Kidney (tissue), 13 donors: ENCODE measurements at regions not wholly inside any gene's neighbourhood (a gene's known extent, or its start where the extent isn't known, plus 50 kb on each side); places are given as distances from the start of the nearest gene placed in this dataset.
A peak's percentile ranks its signal among the peaks of the same experiment; 100 is the strongest.

Experiments
- DNase-seq, 5 donors: peaks; one replicate each; pipeline ENCODE4 v3.0.0-alpha.2; 2013 to 2020
- FAIRE-seq: peaks from 2 replicates; lab custom pipeline; 2012; peaks lifted over from hg19 to GRCh38; lab: Jason Lieb, UNC
- H3K27ac ChIP-seq, 2 donors: one replicate each; pipeline ENCODE4 v1.7.0; 2013; ENCODE audit warnings: low read depth in 2 of 2, low read length in 2 of 2, inconsistent platforms in 1 of 2
- H3K27me3 ChIP-seq: one replicate; pipeline ENCODE4 v1.7.1; 2013; ENCODE audit warnings: low read length, inconsistent platforms; ENCODE audit not compliant: control insufficient read depth, insufficient read depth
- H3K36me3 ChIP-seq, 3 donors: one replicate each; pipeline versions ENCODE4 v1.7.0 to v1.7.1; 2013; ENCODE audit warnings: low read length in 3 of 3, control low read depth in 1 of 3, inconsistent platforms in 1 of 3; ENCODE audit not compliant: insufficient read depth in 3 of 3, control insufficient read depth in 2 of 3
- H3K4me1 ChIP-seq, 3 donors: one replicate each; pipeline versions ENCODE4 v1.7.0 to v1.7.1; 2013; ENCODE audit warnings: low read length in 3 of 3, inconsistent platforms in 1 of 3, low read depth in 1 of 3; ENCODE audit not compliant: control insufficient read depth in 2 of 3, insufficient read depth in 2 of 3
- H3K4me3 ChIP-seq, 3 donors: one replicate each; pipeline versions ENCODE4 v1.7.0 to v1.8.1; 2013; ENCODE audit warnings: low read length in 3 of 3, control low read depth in 1 of 3, inconsistent platforms in 1 of 3
- H3K9ac ChIP-seq, 3 donors: one replicate each; pipeline versions ENCODE4 v1.7.0 to v1.7.1; 2013; ENCODE audit warnings: low read length in 3 of 3, control low read depth in 1 of 3, inconsistent platforms in 1 of 3
- H3K9me3 ChIP-seq, 3 donors: one replicate each; pipeline versions ENCODE4 v1.7.0 to v1.7.1; 2013; ENCODE audit warnings: low read length in 3 of 3, control low read depth in 1 of 3, inconsistent platforms in 1 of 3; ENCODE audit not compliant: control insufficient read depth in 2 of 3, insufficient read depth in 1 of 3
- intact Hi-C: fragments of 100-400 bp; cut with DNase I; formaldehyde crosslinking; loops from one replicate; pipeline ENCODE4 v1.11.1; 2022
- TF ChIP-seq, protein P1 (sequence below): IDR thresholded peaks from 3 replicates; pipeline ENCODE4 v1.5.1; 2012; ENCODE audit warnings: mild to moderate bottlenecking, moderate library complexity, borderline replicate concordance; ENCODE audit not compliant: insufficient read depth; ENCODE audit errors: extremely low read depth
- donor health status: control.
- donor health status: control.
- donor health status: control.
- donor health status: control.
- donor health status: control.
- donor health status: DM: yes; HTN: yes; CAD: no.
- donor health status: Normal renal cell carcinoma (clear cell type).

DNA sequence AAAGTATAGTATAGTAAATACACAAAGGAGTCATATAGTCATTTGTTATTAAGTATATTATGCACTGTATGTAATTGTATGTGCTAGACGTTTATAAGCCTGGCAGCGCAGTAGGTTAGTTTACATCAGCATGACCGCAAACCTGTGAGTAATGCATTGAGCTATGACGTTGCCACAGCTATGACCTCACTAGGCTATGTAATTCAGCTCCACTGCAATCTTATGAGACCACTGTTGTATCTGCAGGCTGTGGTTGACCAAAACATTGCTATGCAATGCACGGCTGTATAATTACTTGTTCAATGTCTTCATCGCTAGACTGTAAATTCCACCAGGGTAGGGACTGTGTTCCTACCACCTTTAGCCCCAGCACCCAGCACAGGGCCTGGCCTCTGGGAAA lies 53.2 kb upstream of the VASH1 start:
- Histone ChIP-seq H3K4me3 (no peak overlapping the region), H3K9me3 (no peaks in the 10 kb centered on the region), H3K36me3 (no peaks in the 10 kb centered on the region), H3K9ac (no peak overlapping the region), H3K4me1 (no peaks in the 10 kb centered on the region), H3K27ac (no peak overlapping the region), H3K27me3 (no peaks in the 10 kb centered on the region)
- intact Hi-C loops: no loop called here
- DNase-seq: no peak
- TF ChIP-seq, protein P1, sequence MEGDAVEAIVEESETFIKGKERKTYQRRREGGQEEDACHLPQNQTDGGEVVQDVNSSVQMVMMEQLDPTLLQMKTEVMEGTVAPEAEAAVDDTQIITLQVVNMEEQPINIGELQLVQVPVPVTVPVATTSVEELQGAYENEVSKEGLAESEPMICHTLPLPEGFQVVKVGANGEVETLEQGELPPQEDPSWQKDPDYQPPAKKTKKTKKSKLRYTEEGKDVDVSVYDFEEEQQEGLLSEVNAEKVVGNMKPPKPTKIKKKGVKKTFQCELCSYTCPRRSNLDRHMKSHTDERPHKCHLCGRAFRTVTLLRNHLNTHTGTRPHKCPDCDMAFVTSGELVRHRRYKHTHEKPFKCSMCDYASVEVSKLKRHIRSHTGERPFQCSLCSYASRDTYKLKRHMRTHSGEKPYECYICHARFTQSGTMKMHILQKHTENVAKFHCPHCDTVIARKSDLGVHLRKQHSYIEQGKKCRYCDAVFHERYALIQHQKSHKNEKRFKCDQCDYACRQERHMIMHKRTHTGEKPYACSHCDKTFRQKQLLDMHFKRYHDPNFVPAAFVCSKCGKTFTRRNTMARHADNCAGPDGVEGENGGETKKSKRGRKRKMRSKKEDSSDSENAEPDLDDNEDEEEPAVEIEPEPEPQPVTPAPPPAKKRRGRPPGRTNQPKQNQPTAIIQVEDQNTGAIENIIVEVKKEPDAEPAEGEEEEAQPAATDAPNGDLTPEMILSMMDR: no peak
- no peak for FAIRE-seq

DNA sequence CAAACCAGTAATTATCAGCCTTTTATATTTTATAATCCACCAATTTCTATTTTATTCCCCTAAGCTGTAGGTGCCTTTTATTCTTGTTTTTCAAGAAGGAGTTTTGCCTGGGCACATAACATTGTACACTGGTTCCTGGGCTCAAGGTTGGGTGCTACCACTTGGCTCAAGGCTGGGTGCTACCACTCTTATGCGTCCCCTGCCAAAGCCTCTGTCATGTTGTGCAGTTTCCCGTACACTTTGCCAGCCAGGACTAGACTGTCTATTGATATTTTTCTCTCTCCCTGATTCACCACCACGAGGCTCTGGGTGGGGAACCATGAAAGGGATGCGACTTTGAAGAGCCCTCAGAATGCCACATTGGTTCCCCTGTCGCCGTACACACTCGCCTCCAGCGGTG lies 52.5 kb upstream of the VASH1 start:
- TF ChIP-seq, protein P1: no peak
- H3K27ac ChIP-seq: no peak overlapping the region
- no peaks in the 10 kb centered on the region for H3K4me1 ChIP-seq
- intact Hi-C loops: no loop called here
- DNase-seq (no peak), FAIRE-seq (no peak)
- no peak overlapping the region for H3K4me3 ChIP-seq
- H3K27me3 ChIP-seq: no peaks in the 10 kb centered on the region
- no peaks in the 10 kb centered on the region for H3K9me3 ChIP-seq
- no peaks in the 10 kb centered on the region for H3K36me3 ChIP-seq
- no peak overlapping the region for H3K9ac ChIP-seq

DNA sequence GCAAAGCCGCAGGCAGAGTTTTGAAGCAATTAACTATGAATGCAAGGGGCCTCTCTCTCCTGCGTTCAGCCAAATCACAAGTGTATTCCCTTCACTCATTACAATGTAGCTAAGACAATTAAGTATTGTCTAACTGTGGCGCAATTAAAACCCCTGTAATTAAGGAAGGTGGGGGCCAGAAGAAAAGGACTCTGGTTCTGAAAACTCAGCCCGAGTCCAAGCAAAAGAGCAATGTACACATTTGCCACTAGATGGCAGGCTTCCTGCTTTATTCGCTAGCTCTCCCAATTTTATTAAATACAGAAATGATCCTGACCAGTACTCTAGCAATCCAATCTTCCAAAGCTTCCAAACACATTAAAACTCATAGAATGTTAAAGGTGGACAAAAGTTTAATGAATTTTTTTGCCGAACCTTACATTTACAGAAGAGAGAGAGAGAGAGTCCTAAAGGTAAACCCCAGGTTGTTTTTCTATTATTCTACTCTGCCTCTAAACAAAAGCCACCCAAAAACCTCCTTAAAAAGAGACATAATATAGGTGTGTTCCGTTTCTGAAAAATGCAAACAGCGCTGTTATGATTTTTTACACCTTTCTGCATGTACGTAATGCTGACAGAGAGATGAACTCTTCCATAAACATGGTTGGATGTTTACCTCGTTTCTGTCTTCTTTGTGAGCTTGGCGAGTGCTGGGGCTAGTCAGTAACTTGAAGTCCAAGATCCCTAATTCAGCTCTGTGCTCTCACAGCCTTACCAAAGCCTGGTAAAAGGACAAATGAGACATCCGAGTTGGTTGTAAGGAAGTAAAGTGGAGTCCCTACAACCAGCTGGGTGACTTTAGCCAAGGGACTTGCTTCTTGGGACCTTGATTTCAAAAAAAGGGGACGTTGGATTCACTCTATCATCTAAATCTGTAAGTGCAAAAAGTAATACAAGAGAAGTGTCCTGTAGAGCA lies 50.9 kb upstream of the VASH1 start:
- FAIRE-seq: no peak
- no peak overlapping the region for H3K4me3 ChIP-seq
- intact Hi-C loops: no loop called here

More for the DNA sequence above, 50.9 kb upstream of the VASH1 start:
- Histone ChIP-seq H3K4me1 (no peaks in the 10 kb centered on the region), H3K27me3 (no peaks in the 10 kb centered on the region), H3K9ac (no peak overlapping the region), H3K27ac (no peak overlapping the region), H3K9me3 (no peaks in the 10 kb centered on the region), H3K36me3 (no peaks in the 10 kb centered on the region)
- DNase-seq: peak in 3 of 5 donors; percentile 29 to 80 (median 61)
- TF ChIP-seq, protein P1: peak; percentile 65
